ENCODE measurements at regions not wholly inside any gene's neighbourhood (a gene's known extent, or its start where the extent isn't known, plus 50 kb on each side); places are given as distances from the start of the nearest gene placed in this dataset.
"Not testable (repeated sequence)": the region's sequence is repeated elsewhere in the genome, so short reads cannot be mapped to it uniquely, and the experiment has no call there.

DNA sequence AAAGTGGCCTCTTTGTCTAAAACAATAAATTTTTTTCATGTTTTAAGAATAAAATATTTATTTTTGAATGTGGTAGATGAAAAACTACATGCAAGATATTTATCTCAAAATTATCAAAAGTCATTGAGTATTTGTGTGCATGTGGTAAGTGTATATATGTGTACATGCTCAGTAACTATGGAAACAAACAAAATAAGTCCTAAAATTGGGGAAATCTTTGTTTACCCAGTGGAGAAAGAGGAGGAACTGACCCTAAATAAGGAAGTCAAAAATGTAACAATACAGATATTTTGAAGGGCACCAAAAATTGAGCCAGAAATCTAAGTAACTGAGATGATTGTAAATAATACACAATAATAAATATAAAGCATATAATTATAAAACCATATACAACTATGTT is 639.2 kb downstream of the MAFB start:
- H3K27ac ChIP-seq: no peak overlapping the region
- TF ChIP-seq, protein P1, sequence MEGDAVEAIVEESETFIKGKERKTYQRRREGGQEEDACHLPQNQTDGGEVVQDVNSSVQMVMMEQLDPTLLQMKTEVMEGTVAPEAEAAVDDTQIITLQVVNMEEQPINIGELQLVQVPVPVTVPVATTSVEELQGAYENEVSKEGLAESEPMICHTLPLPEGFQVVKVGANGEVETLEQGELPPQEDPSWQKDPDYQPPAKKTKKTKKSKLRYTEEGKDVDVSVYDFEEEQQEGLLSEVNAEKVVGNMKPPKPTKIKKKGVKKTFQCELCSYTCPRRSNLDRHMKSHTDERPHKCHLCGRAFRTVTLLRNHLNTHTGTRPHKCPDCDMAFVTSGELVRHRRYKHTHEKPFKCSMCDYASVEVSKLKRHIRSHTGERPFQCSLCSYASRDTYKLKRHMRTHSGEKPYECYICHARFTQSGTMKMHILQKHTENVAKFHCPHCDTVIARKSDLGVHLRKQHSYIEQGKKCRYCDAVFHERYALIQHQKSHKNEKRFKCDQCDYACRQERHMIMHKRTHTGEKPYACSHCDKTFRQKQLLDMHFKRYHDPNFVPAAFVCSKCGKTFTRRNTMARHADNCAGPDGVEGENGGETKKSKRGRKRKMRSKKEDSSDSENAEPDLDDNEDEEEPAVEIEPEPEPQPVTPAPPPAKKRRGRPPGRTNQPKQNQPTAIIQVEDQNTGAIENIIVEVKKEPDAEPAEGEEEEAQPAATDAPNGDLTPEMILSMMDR (conservative IDR thresholded peaks at IDR 0.05): no peak

DNA sequence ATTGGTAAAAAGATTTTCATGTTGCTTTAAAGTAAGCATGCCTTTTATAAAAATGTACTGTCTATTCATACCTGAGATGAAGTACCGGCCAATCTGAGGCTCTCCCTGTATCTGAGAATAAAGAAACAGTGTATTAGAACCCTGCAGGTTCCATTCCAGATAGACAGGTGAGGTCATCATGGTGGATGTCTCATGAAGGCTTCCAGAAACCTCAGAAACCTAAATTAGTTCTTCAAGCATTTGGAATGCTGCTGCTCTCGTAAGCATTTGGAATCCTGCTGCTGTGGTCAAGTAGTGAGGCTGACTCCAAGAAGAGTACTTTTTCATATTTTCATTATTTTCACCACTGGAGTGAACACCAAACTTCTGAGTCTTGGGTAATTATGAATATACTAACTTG is 642.3 kb downstream of the MAFB start:
- no peak overlapping the region for H3K27ac ChIP-seq
- TF ChIP-seq, protein P1 (conservative IDR thresholded peaks at IDR 0.05): no peak

DNA sequence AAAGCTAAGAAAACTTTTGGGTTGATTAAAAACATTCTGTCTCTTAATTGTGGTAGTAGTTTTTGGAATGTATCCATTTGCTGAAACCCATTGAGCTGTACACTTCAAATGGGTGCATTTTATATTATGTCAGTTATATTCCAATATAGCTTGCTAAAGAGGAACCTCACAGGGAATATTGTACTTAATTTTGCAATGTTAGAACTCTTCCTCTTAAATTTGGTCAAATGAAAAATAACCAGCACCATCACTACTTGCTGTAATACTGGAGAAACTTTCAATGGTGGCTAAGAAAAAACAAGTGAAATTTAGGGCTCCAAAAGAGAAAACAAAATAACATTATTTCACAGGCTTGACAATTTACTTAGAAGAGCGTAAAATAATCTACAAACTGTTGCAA is 651.5 kb downstream of the MAFB start:
- TF ChIP-seq, protein P1 (conservative IDR thresholded peaks at IDR 0.05): no peak
- no peak overlapping the region for H3K27ac ChIP-seq

DNA sequence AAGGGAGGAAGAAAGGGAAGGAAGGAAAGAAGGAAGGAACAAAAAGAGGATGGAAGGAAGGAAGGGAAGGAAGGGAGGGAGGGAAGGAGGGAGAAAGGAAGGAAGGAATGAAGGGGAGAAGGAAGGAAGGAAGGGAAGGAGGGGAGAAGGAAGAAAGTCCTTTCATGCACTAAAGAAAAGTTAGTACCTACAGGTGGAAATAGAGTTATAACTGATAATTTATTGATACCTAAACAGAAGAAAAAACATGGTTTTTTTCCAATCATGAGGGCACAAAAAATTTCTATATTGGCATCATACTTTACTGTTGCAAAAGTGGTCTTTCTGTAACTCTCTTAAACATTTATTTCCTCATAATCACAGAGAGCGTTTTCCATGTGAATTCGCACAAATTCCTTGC is 659.4 kb downstream of the MAFB start:
- H3K27ac ChIP-seq: no peak overlapping the region
- TF ChIP-seq, protein P1 (conservative IDR thresholded peaks at IDR 0.05): no peak

DNA sequence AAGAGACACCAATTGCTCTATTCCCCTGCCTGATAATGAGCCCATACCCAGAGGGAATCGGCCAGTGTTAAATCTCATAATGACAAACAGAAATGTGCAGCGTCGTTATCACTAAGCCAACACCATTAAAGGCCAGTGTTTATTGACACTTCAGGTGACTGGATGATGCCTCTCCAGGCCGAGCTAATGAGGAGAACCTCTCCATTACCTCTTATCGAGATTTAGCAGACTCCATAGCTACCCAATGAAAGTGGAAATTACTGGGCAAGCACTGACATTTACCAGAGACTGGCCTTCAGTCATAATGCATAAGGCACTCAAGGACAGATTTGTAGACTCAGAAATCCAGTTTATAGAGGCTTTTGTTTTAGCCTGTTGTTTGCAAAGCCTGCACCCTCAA is 669.5 kb downstream of the MAFB start:
- TF ChIP-seq, protein P1 (conservative IDR thresholded peaks at IDR 0.05): no peak
- H3K27ac ChIP-seq: no peak overlapping the region

DNA sequence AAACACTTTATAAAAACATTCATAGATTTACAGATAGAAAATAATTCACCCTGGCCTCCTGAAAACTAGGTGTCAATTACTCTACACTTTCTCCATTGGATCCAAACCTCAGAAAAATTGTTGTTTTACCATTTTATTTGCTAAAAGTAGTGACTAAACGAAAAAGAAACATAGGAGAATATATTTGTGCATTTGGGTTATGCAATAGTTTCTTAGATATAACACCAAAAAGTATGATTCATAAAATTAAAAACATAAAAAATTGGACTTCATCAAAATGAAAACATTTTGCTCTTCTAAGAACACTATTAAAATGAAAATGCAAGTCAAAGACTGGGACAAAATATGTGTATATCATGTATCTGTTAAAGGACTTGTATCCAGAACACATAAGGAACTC is 671.3 kb downstream of the MAFB start:
- TF ChIP-seq, protein P1 (conservative IDR thresholded peaks at IDR 0.05): no peak
- H3K27ac ChIP-seq: no peak overlapping the region

DNA sequence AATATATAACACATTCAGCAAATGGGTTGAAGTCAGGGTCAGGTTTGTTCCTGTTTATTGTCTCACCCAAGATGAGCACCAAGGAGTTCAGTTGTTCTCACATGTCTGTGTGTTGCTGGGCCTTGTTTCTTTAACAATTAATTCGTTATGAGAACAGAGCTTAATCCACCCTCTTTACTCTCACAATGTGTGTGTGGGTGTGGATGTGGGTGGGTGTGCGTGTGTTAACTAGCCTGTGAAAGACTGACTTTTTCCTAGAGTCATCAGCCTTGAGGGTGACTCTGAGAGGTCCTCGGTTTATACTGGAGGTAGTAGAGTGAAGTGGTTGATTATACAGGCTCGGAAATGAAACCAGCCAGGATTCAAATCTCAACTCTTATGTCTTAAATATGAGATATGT is 672.1 kb downstream of the MAFB start:
- TF ChIP-seq, protein P1 (conservative IDR thresholded peaks at IDR 0.05): no peak
- H3K27ac ChIP-seq: no peak overlapping the region

DNA sequence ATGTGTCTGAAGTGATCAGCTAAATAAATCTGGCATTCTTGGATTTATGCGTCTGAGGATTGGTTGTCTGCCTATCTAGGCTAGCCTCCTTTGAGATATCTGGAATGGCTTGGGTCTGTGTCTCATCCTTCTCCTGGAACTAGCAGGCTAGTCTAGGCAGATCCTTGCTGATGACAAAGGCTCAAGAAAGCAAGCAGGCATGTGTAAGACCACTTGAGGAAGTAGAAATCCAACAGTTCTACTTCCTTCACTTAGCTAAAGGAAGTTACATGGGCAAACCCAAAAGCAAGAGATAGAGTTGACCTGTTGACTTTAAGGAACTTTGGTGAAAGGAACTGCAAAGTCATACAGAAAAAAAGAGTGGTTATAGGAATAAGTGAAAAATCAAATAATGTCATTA is 672.6 kb downstream of the MAFB start:
- no peak overlapping the region for H3K27ac ChIP-seq

DNA sequence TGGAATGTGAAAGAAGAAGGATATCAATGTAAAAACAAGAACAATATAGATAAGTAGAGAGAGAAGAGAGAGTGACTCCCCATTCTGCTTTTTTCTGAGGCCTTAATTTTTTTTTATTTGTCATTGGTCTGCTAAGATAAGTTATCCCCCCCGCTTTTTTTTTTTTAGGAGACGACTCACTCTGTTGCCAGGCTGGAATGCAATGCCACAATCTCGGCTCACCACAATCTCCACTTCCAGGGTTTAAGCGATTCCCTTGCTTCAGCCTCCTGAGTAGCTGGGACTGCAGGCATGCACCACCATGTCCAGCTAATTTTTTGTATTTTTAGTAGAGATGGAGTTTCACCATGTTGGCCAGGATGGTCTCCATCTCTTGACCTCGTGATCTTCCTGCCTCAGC is 677.0 kb downstream of the MAFB start:
- H3K27ac ChIP-seq: not testable (repeated sequence)

More for the DNA sequence above, 672.6 kb downstream of the MAFB start:
- TF ChIP-seq, protein P1 (conservative IDR thresholded peaks at IDR 0.05): no peak

Measured in VCaP (cell line).